HG02763 (cell line): ENCODE measurements at regions not wholly inside any gene's neighbourhood (a gene's known extent, or its start where the extent isn't known, plus 50 kb on each side); places are given as distances from the start of the nearest gene placed in this dataset.

Experiments used
- ATAC-seq: cut with Tn5 transposase; IDR thresholded peaks from one replicate; pipeline ENCODE4 v1.9.1; 2021; ENCODE audit warnings: mild to moderate bottlenecking, moderate library complexity; ENCODE audit not compliant: unreplicated experiment

DNA sequence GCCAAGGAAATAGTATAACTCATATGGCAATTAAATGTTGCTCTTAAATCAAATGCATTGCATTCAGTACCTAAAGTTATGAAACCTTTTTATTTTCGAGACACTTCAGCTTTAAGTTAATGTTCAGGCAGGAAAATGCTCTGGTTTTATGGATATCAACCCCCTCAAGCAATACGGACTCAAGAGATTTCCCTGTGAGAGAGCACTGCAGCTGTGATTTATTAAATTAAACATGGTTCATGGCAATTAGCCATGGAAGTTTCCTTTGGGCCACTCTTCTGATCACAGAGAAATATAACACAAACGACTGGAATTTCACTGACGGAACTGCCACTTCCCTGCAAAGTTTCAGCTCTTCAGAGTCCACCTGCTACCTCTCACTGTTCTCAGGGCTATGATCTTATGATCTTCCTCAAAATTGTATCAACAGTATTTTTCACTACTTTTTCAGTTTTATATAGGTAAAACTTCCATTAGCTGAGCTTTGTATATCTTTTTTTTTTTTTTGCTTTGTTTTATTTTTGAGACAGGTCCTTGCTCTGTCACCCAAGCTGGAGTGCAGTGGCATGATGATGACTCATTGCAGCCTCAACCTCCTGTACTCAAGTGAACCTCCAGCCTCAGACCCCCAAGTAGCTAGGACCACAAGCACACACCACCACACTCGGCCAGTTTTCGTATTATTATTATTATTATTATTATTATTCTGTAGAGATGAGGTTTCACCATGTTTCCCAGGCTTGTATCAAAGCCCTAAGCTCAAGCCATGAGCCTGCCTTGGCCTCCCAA lies 923.1 kb upstream of the TMPRSS15 start:
- ATAC-seq = no peak

DNA sequence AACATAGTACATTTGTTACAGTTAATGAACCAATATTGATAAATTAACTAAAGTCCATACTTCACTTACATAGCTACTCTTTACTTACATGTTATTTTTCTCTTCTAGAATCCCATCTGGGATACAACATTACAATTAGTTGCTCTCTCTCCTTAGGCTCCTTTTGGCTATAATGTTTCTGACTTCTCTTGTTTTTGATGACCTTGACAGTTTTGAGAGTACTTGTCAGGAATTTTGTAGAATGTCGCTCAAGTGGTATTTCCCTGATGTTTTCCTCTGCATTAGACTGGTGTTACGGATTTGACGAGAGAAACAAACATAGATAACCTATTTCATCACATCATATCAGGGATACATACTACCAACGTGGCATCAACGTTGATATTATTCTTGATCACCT lies 925.4 kb upstream of the TMPRSS15 start:
- no peak for ATAC-seq

DNA sequence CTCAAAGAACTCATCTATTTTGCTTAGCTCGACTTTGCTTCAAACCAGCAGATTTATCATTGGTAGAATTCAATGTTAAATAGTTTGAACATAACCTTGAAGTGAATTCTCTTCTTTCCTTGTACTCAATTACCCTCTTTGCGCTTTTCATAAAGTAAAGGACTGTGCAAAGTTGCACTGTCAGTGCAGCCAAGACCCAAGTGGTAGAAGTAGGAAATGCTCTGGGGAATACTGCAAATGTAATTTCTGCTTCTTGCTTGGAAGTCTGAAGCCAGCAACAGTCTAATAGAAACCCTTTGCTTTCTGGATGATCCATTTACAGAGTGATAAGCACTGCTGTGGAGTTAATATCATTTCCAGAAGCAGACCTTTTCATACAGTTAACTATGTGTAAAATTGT lies 936.7 kb upstream of the TMPRSS15 start:
- ATAC-seq = no peak

DNA sequence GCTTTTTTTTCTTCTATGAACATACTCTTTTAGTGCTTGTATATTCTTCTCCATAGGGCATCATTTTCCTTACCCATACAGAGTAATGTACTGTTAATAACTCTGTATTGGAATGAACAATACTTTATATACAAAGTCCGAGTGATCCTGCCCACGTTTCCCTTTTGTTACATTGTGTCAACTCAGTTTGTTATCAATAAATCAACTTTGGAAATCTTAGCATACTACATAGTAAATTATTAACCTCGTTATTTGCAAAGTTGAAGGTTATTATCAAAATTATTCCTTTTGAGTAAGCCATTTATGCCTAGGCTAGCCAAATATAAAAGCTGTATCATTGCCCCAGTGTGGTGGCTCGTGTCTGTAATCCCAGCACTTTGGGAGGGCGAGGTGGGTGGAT lies 937.4 kb upstream of the TMPRSS15 start:
- ATAC-seq = no peak

DNA sequence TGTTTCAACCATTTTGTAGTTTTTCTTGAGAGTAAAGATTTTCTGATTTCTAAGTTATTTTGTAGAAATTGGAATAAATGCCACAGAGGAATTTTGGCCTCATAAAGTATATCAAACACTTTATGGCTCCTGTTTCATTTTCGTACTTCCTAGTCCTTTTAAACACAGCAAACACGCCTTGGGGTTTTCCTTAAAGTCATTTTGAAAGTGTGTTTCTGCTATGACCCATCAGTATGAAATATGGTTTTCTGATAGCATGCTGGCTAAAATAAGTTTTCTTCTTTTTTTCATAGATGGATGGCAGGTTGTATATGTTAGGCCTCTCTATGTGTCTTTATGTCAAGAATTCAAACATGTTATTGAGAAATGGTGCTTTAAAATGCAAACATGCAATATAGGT lies 940.1 kb upstream of the TMPRSS15 start:
- ATAC-seq = no peak

DNA sequence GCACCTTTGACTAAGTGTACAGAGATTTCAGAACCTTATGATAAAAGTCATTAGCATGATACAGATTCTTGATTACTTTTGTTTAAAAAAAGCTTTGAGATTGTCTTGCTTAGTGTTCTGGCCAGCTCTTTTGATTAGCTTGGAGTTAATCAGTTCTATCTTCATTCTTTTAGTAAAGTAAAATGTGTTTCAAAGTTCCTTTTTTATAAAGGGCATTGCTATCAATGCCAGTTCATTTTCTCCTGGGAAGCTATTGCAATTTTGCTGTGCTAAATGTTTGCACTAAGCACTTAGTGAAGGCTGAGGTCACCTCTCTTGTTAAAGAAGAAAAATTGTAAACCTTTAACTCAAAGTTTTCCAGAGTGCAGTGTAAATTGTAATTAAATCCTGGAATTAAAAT lies 946.7 kb upstream of the TMPRSS15 start:
- ATAC-seq = no peak

DNA sequence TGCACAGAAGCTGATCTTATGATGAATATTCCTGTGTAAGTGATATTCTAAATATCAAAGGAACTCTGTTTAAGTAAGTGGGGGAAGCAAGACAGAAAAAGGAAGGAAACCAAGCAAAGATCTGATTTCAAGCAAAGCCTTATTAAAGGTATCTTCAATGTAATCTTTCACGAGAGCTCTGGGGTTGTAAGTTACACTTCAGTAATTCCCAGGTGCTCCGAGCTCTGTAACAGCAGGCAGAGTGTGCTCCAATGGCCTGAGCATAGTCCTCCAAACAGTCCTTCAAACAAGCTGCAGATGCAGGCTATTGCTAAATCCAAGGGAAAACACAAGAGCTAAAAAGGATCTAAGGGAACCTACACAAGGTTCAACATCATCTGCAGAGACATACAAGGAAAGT lies 949.7 kb upstream of the TMPRSS15 start:
- ATAC-seq = no peak

DNA sequence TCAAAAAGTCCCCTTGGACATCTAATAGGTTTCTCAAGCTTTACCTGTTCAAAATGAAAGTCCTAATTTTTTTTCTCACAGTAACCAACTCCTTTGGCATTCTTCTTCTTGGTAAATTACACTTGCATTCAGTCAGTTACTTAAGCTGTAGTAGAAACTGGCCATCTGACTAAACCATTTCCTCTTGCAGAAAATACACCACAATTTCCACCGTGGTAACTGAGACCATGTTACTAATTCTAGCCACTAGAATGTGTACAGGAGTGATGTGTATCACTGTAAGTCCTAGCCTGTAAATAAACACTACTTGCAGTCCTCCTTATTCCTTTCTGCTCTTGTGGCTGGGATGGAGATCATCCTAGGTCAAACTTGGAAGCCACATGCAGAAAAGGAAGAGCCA lies 965.4 kb upstream of the TMPRSS15 start:
- ATAC-seq = no peak

DNA sequence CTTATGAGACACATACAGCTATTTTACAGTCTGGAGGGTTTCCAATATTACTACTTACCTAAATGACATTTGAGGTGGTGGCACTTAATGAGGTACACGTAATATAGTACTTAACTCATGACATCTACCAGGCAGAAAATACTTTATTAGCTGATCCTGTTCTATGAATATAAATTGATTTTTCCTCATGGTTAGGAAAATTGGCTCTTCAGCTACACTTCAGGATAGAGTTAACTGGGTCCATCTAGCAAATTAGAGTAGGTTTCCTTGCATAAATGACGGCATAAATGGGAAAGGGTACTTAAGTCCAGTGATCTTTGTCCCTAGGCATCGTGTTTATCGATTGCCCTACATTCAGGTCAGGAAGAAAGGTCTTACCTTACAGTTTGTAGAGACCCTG lies 988.8 kb upstream of the TMPRSS15 start:
- no peak for ATAC-seq

DNA sequence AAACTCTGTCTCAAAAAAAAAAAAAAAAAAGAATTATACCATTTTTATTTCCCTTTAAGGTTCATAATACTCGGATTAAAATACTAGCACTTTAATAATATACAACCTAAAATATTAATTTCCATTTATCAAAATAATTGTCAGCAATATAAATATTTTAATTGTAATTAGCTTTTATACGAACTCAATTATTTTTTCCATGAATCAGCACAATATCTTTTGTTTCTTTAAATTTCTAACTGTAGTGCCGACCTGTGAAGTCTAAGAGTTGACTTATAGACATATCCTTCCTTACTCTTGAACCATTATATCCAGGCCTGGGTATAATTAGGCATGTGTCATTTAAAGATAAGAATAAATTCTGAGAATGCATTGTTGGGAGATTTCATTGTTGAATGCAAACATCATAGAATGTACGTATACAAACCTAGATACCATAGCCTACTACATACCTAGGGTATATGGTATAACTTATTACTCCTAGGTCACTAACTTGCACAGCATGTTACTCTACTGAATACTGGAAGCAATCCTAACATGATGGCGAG lies 996.7 kb upstream of the TMPRSS15 start:
- ATAC-seq = no peak

DNA sequence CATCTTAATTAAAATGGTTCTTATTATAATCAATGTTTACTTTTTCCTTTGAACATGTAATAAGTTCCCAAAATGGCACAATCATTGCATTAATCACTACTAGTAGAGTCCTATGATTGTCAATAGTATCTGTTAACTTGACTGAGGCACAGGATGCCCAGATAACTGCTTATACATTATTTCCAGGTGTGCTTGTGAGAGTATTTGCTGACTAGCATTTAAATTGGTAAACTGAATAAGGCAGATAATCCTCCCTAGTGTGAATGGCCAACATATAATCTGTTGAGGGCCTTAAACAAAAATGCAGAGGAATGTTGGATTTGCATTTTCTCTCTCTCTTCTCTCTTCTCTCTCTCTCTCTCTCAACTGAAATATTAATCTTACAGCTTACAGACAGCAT lies 999.3 kb upstream of the TMPRSS15 start:
- no peak for ATAC-seq

DNA sequence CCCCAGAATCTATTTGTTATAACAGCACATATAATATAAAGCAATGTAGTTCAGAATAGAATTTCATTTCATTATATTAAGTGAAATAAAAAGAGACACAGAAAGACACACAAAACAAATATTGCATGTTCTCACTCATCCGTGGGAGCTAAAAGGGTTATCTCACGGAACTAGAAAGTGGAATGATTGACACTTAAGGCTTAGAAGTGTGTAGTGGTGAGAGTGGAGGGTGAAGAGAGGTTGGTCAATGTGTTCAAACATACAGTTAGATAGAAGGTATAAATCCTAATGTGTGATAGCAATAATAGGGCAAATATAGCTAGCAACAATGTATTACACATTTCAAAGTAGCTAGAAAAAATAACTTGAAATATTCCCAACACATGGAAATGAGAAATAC lies 1001.7 kb upstream of the TMPRSS15 start:
- ATAC-seq = no peak

DNA sequence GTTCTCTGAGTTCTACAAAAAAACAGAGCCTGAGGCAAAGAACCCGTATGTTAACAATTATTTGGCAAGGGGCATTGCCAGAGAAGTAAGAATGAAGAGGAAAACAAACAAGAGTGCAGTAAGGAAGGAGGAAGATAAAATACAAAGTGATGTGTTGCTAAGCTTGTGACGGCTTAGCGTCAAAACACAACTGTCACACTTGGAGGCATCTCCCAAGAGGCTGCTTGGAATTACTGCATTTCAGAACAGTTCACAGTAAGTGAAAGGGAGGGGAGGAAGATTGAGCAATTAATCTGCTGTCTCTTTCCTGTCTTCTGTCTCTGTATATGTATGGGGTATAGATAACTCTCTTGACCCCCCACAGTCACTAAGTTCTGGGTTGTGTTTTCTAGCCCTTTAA lies 1017.0 kb upstream of the TMPRSS15 start:
- ATAC-seq = no peak

DNA sequence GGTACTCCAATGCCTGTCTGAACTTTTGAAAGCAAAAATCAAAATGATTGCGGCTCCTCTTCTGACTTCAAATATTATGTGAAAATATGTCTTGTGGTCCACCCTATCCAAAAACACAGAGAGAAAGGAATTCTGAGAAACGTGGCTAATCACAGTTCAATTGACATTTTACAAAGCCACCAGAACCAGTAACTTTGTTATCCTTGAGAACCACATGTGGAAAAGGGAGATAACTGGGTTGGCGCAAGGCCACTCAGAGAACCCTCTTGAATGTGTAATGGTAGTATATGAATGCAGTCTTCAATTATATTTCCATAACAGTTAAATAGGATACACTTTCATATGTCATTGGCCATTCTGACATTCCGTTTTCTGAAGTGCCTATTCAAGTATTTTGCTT lies 1030.0 kb upstream of the TMPRSS15 start:
- ATAC-seq = no peak

DNA sequence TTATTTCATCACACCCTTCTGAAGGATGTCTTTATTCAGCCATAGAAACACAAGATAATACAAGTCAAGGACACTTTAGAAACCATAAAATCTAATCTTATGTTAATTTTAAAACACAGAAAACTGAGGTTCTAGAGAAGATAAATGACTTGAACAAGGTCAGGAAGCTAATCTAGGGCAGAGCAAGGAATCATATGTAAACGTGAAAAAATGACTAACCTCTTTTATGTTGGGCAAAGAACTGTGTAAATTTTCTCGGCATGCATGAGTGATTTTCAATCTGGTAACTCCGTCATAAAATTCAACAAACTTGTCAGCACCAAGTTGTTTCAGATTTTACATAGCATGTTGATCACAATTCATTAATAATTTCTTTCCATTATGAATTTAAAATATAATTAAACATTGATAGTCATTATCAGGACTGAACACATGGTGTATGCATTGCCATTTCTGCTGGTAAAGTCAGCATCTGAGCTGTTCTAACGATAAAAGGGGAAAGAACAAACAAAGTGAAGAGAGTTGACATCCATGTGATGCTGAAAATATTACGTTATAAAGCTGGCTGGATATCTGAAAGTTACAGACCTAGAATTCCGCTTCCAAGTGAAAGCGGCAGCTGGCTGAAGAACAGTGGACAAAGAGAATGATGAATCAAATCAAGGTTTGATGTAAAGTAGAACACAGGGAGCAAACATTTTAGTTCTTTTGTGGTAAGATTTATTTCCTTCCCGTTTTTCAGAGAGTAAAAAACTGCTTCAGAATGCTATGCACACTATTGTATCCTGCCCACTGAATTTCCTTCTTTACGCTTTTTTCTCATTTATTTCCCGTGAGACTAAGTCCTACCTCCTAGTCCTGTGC lies 1037.4 kb upstream of the TMPRSS15 start:
- ATAC-seq = no peak

DNA sequence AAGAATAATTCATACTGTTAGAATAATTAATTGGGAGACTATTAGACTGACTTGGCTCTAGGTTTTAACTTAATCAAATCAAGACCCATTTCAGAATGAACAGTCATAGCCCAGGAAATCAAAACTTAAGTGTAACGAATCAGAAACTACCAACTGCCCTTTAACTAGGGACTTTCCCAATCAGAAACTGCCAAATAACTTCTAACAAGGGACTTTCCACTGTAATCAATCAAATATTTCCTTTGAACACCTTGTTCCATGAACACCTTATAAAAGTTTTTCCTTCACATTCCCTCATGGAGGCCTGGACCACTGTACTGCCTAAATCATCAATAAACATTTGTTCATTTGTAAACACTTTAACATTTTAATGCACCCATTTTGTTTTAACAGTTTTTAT lies 1054.7 kb upstream of the TMPRSS15 start:
- ATAC-seq = no peak

DNA sequence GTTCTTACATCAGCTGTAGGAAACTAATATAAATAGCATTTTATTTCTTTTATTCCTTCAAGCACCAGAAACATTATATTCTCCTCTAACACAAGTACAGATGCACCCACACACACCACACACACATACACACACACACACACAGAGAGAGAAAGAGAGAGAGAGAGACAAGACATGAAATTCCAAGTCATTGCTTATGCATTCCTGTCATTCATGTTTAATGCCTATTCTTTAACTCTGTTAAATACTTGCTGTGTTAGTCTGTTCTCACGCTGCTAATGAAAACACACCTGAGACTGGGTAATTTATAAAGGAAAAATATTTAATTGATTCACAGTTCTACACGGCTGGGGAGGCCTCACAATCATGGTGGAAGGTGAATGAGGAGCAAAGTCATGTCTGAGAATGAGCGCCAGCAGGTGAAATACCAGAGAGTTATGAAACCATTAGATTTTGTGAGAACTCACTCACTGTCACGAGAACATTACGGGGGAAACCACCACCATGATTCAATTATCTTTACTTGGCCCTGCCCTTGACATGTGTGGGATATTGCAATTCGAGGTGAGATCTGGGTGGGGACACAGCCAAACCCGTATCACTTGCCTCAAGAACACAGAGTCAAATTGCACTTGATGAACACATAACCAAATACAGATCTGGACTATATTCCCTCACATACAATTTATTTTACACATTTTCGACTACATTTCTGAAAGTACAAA lies 1058.1 kb upstream of the TMPRSS15 start:
- ATAC-seq = no peak

DNA sequence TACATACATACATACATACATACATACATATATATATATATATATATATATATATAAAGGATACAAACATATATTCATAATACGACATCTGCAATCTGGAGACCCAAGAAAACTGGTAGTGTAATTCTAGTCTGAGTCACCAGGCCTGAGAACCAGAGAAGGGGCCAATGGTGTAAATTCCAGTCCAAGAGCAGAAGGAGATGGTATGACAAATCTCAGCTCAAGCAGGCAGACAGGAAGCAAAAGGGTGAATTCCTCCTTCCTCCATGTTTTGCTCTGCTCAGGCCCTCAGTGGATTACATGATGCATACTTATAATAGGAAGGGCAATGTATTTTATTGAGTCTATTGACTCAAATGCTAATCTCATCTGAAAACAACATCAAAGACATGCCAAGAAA lies 1060.4 kb upstream of the TMPRSS15 start:
- no peak for ATAC-seq

DNA sequence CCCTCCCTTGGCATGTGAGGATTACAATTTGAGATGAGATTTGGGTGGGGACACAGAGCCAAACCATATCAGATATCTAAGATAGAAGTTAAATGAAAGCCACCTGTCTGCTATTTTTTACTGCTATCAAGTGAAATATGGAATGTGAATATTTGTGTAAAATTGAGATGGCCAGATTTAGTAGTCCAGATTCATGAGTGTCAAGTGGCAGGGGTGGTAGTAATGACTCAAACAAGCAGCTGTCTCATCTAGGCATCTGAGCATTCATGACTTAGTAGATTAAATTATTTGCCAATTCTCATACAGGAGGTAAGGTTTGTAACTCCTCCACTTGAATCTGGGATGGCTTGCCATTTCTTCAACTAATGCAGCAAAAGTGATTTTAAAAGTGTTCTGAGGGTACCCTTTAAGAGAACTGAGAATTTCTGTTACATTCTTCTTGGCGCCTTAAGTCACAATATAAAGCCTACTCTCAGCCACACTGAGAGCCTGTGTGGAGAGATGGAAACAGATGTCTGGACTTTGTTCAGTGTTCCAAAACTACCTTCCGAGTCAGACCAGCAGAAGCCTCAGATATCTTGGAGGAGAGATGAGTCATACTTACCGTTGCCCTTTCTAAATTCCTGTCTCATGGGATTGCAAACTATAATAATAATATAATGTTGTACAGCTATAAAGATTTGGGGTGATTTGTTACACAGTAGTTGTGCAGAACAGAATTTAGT lies 1065.6 kb upstream of the TMPRSS15 start:
- ATAC-seq = no peak

DNA sequence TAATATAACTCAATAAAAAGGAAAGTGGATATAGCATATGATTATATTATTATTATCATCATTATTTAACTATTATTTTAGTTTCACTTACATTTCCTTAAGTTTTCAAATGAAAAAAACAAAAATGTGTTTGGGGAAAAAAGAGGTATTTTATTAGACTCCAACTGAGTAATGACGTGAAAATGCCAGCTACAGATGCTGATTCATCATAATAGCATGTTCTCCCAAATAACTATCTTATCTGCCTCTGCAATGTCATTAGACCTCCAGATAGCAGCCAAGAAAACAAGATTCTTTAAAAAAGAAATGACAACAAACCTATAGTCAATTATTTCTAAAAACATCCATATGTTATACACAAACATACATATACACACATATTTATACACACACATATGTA lies 1071.9 kb upstream of the TMPRSS15 start:
- no peak for ATAC-seq

DNA sequence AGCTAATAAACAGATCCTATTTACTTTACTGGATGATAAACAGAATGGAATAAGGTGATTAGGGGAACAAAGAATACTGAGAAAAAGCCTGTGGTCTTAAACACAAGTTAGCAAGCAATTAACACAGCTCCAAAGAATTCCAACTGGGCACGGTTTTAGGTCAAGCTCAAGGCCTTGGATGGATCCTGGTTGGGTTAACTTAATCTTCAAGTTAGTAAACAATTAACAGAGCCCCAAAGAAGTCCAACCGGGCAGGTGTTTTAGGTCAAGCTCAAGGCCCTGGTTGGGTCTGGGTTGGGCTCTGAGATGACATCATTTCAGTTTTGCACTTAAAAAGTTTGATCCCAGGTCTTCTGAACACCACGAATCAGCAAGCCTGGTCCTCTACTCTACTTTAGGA lies 1086.3 kb upstream of the TMPRSS15 start:
- no peak for ATAC-seq
